ENCODE measurements at regions not wholly inside any gene's neighbourhood (a gene's known extent, or its start where the extent isn't known, plus 50 kb on each side); places are given as distances from the start of the nearest gene placed in this dataset.

DNA sequence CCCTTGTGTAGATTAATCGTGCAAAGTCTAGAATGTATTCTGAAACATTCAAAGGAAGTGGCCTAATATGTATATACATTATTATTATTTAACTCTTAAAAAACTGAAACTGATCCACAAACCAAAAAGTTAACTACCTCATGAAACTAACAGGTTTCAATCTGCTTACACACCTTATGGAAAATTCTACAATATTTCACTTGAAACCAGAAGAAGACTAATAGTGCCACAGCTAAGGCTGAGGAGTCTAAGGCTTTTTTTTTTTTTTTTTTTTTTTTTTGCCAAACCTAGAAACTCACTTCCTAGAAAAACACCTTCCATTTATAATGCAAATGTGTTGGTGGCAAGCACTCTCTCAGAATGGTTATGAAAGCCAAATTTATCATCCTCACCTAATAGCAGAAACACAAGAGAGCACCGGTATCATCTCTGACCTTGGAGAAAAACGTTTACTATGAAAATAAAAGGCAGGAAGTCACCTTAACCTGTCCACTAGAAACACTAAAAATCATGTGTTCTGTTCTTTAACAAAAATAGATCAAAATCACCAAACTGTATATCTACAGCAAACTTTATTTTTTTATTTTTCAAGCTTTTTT lies 586.1 kb downstream of the FRK start:
- Histone ChIP-seq H3K4me2 (ENCODE audit: insufficient read depth in 1 of 2, low read depth in 2 of 2, low read length in 2 of 2) (no peak overlapping the region), H3K23me2 (ENCODE audit: low read depth, low read length) (no peaks in the 10 kb centered on the region), H3K9me3 (ENCODE audit: insufficient read depth in 2 of 2, low read depth in 1 of 2, low read length in 1 of 2) (no peaks in the 10 kb centered on the region), H4K5ac (ENCODE audit: insufficient read length, low read depth, low read length) (no peak overlapping the region), H4K8ac (ENCODE audit: extremely low read depth, insufficient read depth, low read length) (no peak overlapping the region), H3K27me3 (replicated peaks in 1 of 4; ENCODE audit: control insufficient read depth in 3 of 4, extremely low read depth in 1 of 4, insufficient read depth in 3 of 4, low read length in 3 of 4) (no peaks in the 10 kb centered on the region), H2BK120ac (replicated peaks; ENCODE audit: low read depth, low read length) (no peak overlapping the region), H2AFZ (ENCODE audit: low read length) (no peak overlapping the region), H3K36me3 (ENCODE audit: control insufficient read depth in 2 of 4, insufficient read depth in 4 of 4, low read length in 3 of 4) (no peaks in the 10 kb centered on the region), H3K4ac (replicated peaks; ENCODE audit: insufficient read length, low read depth, low read length) (no peak overlapping the region), H3K27ac (ENCODE audit: low read depth, low read length) (no peak overlapping the region), H4K20me1 (replicated peaks in 1 of 2; ENCODE audit: control insufficient read depth in 1 of 2, insufficient read depth in 2 of 2, low read length in 2 of 2) (no peaks in the 10 kb centered on the region), H2BK5ac (ENCODE audit: low read depth, low read length) (no peak overlapping the region), H2BK20ac (ENCODE audit: low read length) (no peak overlapping the region), H3K4me3 (ENCODE audit: extremely low read depth in 1 of 4, insufficient read depth in 2 of 4, low read depth in 3 of 4, low read length in 4 of 4) (no peak overlapping the region), H3K79me1 (ENCODE audit: low read depth, low read length) (no peaks in the 10 kb centered on the region), H2AK5ac (ENCODE audit: low read depth, low read length) (no peak overlapping the region), H3K56ac (replicated peaks; ENCODE audit: insufficient read length, low read depth, low read length) (no peak overlapping the region), H3K18ac (ENCODE audit: extremely low read depth, low read length) (no peak overlapping the region), H3K14ac (ENCODE audit: insufficient read length) (no peak overlapping the region), H3K4me1 (replicated peaks in 1 of 4; ENCODE audit: control insufficient read depth in 3 of 4, insufficient read depth in 4 of 4, low read length in 3 of 4) (no peaks in the 10 kb centered on the region), H4K91ac (replicated peaks; ENCODE audit: insufficient read length, low read length) (no peak overlapping the region), H3K79me2 (ENCODE audit: control insufficient read depth in 1 of 2, insufficient read depth in 2 of 2, low read length in 2 of 2) (no peaks in the 10 kb centered on the region), H2BK15ac (ENCODE audit: low read length) (no peak overlapping the region), H2BK12ac (ENCODE audit: low read depth, low read length) (no peak overlapping the region), H3K23ac (ENCODE audit: insufficient read length) (no peak overlapping the region), H3K9ac (replicated peaks in 1 of 4; ENCODE audit: extremely low read depth in 1 of 4, low read depth in 3 of 4, low read length in 3 of 4) (no peak overlapping the region)
- FAIRE-seq (peak; percentile 42), DNase-seq (ENCODE audit: low read depth in 1 of 2, low spot score in 2 of 2) (no peak)
- ChIA-PET CTCF (ENCODE audit: partially characterized antibody) (no interaction called here), POLR2A (ENCODE audit: partially characterized antibody) (no interaction called here)
- WGBS, 2 experiments (ENCODE audit: extremely low coverage in 1 of 2, insufficient coverage in 1 of 2, insufficient read length in 1 of 2, insufficient replicate concordance in 2 of 2, low coverage in 1 of 2, low lambda C conversion rate in 2 of 2, missing lambda C conversion rate in 1 of 2), result 92% methylated on average over 3 of the region's 3 CpGs; no CpG with 5 or more reads in 1 of the 2 experiments
- TF ChIP-seq RBBP5 (IDR thresholded peaks at IDR 0.05; ENCODE audit: borderline replicate concordance, low read depth, low read length) (no peak), RAD21 (IDR thresholded peaks at IDR 0.05 in 1 of 2, conservative IDR thresholded peaks at IDR 0.05 in 1 of 2; ENCODE audit: low read depth in 2 of 2, low read length in 2 of 2) (no peak), GTF2F1 (IDR thresholded peaks at IDR 0.05; ENCODE audit: borderline replicate concordance, low read depth, low read length) (no peak), EGR1 (IDR thresholded peaks at IDR 0.05; ENCODE audit: borderline replicate concordance, low read depth, low read length) (no peak), RNF2 (IDR thresholded peaks at IDR 0.05; ENCODE audit: borderline replicate concordance, low read depth, low read length, missing control alignments, poor library complexity, severe bottlenecking) (no peak), CBX5 (IDR thresholded peaks at IDR 0.05; ENCODE audit: low read depth, low read length) (no peak), JUND (IDR thresholded peaks at IDR 0.05; ENCODE audit: low read length) (no peak), NRF1 (IDR thresholded peaks at IDR 0.05; ENCODE audit: low read depth, low read length) (no peak), EP300 (IDR thresholded peaks at IDR 0.05; ENCODE audit: borderline replicate concordance in 1 of 2, low read depth in 2 of 2, low read length in 2 of 2) (no peak), TAF1 (IDR thresholded peaks at IDR 0.05; ENCODE audit: low read depth, low read length) (no peak)
- TF ChIP-seq, protein P1, sequence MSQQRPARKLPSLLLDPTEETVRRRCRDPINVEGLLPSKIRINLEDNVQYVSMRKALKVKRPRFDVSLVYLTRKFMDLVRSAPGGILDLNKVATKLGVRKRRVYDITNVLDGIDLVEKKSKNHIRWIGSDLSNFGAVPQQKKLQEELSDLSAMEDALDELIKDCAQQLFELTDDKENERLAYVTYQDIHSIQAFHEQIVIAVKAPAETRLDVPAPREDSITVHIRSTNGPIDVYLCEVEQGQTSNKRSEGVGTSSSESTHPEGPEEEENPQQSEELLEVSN (IDR thresholded peaks at IDR 0.05), result no peak
- TF ChIP-seq, protein P2, sequence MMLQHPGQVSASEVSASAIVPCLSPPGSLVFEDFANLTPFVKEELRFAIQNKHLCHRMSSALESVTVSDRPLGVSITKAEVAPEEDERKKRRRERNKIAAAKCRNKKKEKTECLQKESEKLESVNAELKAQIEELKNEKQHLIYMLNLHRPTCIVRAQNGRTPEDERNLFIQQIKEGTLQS (IDR thresholded peaks at IDR 0.05; ENCODE audit: insufficient read depth, low read depth, low read length), result no peak
